Activated naive CD8-positive, alpha-beta T cell treated with anti-CD3 and anti-CD28 coated beads for 36 hours (primary cell): ENCODE measurements at regions not wholly inside any gene's neighbourhood (a gene's known extent, or its start where the extent isn't known, plus 50 kb on each side); places are given as distances from the start of the nearest gene placed in this dataset.

Experiments used
- DNase-seq: peaks from one replicate; pipeline ENCODE4 v3.0.0; 2021
- H3K27ac Mint-ChIP-seq: one replicate; pipeline ENCODE4 v1.8.0; 2022; ENCODE audit warnings: mild to moderate bottlenecking, moderate library complexity, mixed read lengths
- H3K27me3 Mint-ChIP-seq: one replicate; pipeline ENCODE4 v1.8.0; 2022; ENCODE audit warnings: mild to moderate bottlenecking, mixed read lengths
- H3K36me3 Mint-ChIP-seq: one replicate; pipeline ENCODE4 v1.8.0; 2021; ENCODE audit warnings: mild to moderate bottlenecking, mixed read lengths
- H3K4me1 Mint-ChIP-seq: one replicate; pipeline ENCODE4 v1.8.0; 2021; ENCODE audit warnings: mixed read lengths
- H3K4me3 Mint-ChIP-seq: one replicate; pipeline ENCODE4 v1.8.0; 2022; ENCODE audit warnings: mild to moderate bottlenecking, moderate library complexity, mixed read lengths
- H3K9me3 Mint-ChIP-seq: one replicate; pipeline ENCODE4 v1.8.0; 2022; ENCODE audit warnings: mixed read lengths

- no peak overlapping the region for H3K27ac Mint-ChIP-seq
- no peaks in the 10 kb centered on the region for H3K36me3 Mint-ChIP-seq
- H3K27me3 Mint-ChIP-seq = no peaks in the 10 kb centered on the region
- H3K4me3 Mint-ChIP-seq = no peak overlapping the region
- no peaks in the 10 kb centered on the region for H3K9me3 Mint-ChIP-seq
- no peak for DNase-seq
- peaks cover 5% of the 10 kb centered on the region for H3K4me1 Mint-ChIP-seq
These were observed 260.6 kb upstream of the MAD2L1 start for GRCh38 chr4:120327276-120327675.

- Mint-ChIP-seq H3K27me3 (peaks cover 4% of the 10 kb centered on the region), H3K27ac (no peak overlapping the region), H3K9me3 (no peaks in the 10 kb centered on the region), H3K36me3 (no peaks in the 10 kb centered on the region), H3K4me3 (no peak overlapping the region), H3K4me1 (no peaks in the 10 kb centered on the region)
- DNase-seq = no peak
These were observed 252.6 kb upstream of the MAD2L1 start for GRCh38 chr4:120319046-120319767.

GRCh38 chr4:120318196-120318846, 251.7 kb upstream of the MAD2L1 start:
- H3K27ac Mint-ChIP-seq = no peak overlapping the region
- H3K9me3 Mint-ChIP-seq = no peaks in the 10 kb centered on the region
- no peak overlapping the region for H3K4me3 Mint-ChIP-seq
- H3K36me3 Mint-ChIP-seq = no peaks in the 10 kb centered on the region
- DNase-seq = no peak
- H3K4me1 Mint-ChIP-seq = no peaks in the 10 kb centered on the region
- H3K27me3 Mint-ChIP-seq = peaks cover 4% of the 10 kb centered on the region

- Mint-ChIP-seq H3K9me3 (no peaks in the 10 kb centered on the region), H3K27ac (no peak overlapping the region), H3K27me3 (peaks cover 4% of the 10 kb centered on the region), H3K4me3 (no peak overlapping the region), H3K4me1 (no peaks in the 10 kb centered on the region), H3K36me3 (no peaks in the 10 kb centered on the region)
- no peak for DNase-seq
These were observed 251.1 kb upstream of the MAD2L1 start for GRCh38 chr4:120317713-120318112.

GRCh38 chr4:120316416-120316815, 249.8 kb upstream of the MAD2L1 start:
- no peaks in the 10 kb centered on the region for H3K9me3 Mint-ChIP-seq
- no peak for DNase-seq
- peaks cover 8% of the 10 kb centered on the region for H3K27me3 Mint-ChIP-seq
- no peak overlapping the region for H3K27ac Mint-ChIP-seq
- H3K36me3 Mint-ChIP-seq = no peaks in the 10 kb centered on the region
- H3K4me3 Mint-ChIP-seq = no peak overlapping the region
- no peaks in the 10 kb centered on the region for H3K4me1 Mint-ChIP-seq

GRCh38 chr4:120314969-120315368, 248.3 kb upstream of the MAD2L1 start:
- H3K27ac Mint-ChIP-seq = no peak overlapping the region
- peaks cover 8% of the 10 kb centered on the region for H3K27me3 Mint-ChIP-seq
- H3K4me1 Mint-ChIP-seq = no peaks in the 10 kb centered on the region
- H3K4me3 Mint-ChIP-seq = no peak overlapping the region
- no peak for DNase-seq
- no peaks in the 10 kb centered on the region for H3K9me3 Mint-ChIP-seq
- H3K36me3 Mint-ChIP-seq = no peaks in the 10 kb centered on the region

- Mint-ChIP-seq H3K36me3 (no peaks in the 10 kb centered on the region), H3K4me1 (no peaks in the 10 kb centered on the region), H3K27me3 (peaks cover 10% of the 10 kb centered on the region), H3K9me3 (no peaks in the 10 kb centered on the region), H3K4me3 (no peak overlapping the region), H3K27ac (no peak overlapping the region)
- DNase-seq = no peak
These were observed 238.2 kb upstream of the MAD2L1 start for GRCh38 chr4:120304801-120305200.

GRCh38 chr4:120299631-120300030, 233.0 kb upstream of the MAD2L1 start:
- H3K27me3 Mint-ChIP-seq = peaks cover 14% of the 10 kb centered on the region

GRCh38 chr4:120293341-120293740, 226.7 kb upstream of the MAD2L1 start:
- Mint-ChIP-seq H3K36me3 (no peaks in the 10 kb centered on the region), H3K4me1 (no peaks in the 10 kb centered on the region), H3K27me3 (no peaks in the 10 kb centered on the region), H3K9me3 (no peaks in the 10 kb centered on the region), H3K27ac (no peak overlapping the region), H3K4me3 (no peak overlapping the region)
- DNase-seq = no peak

More at GRCh38 chr4:120299631-120300030, 233.0 kb upstream of the MAD2L1 start:
- Mint-ChIP-seq H3K9me3 (no peaks in the 10 kb centered on the region), H3K4me3 (no peak overlapping the region), H3K27ac (no peak overlapping the region), H3K4me1 (no peaks in the 10 kb centered on the region), H3K36me3 (no peaks in the 10 kb centered on the region)
- no peak for DNase-seq

GRCh38 chr4:120291541-120291940, 224.9 kb upstream of the MAD2L1 start:
- H3K4me1 Mint-ChIP-seq = no peaks in the 10 kb centered on the region
- H3K9me3 Mint-ChIP-seq = no peaks in the 10 kb centered on the region
- H3K4me3 Mint-ChIP-seq = no peak overlapping the region
- no peaks in the 10 kb centered on the region for H3K27me3 Mint-ChIP-seq
- no peaks in the 10 kb centered on the region for H3K36me3 Mint-ChIP-seq
- H3K27ac Mint-ChIP-seq = no peak overlapping the region
- no peak for DNase-seq

- H3K9me3 Mint-ChIP-seq = no peaks in the 10 kb centered on the region
- no peaks in the 10 kb centered on the region for H3K4me1 Mint-ChIP-seq
- DNase-seq = no peak
- H3K4me3 Mint-ChIP-seq = no peak overlapping the region
- H3K36me3 Mint-ChIP-seq = no peaks in the 10 kb centered on the region
- no peak overlapping the region for H3K27ac Mint-ChIP-seq
- no peaks in the 10 kb centered on the region for H3K27me3 Mint-ChIP-seq
These were observed 223.9 kb upstream of the MAD2L1 start for GRCh38 chr4:120290553-120290952.

GRCh38 chr4:120286813-120287212, 220.2 kb upstream of the MAD2L1 start:
- H3K4me1 Mint-ChIP-seq = no peaks in the 10 kb centered on the region
- H3K9me3 Mint-ChIP-seq = no peaks in the 10 kb centered on the region
- DNase-seq = no peak
- no peak overlapping the region for H3K4me3 Mint-ChIP-seq
- H3K36me3 Mint-ChIP-seq = no peaks in the 10 kb centered on the region
- H3K27me3 Mint-ChIP-seq = no peaks in the 10 kb centered on the region
- no peak overlapping the region for H3K27ac Mint-ChIP-seq

- Mint-ChIP-seq H3K27me3 (no peaks in the 10 kb centered on the region), H3K36me3 (no peaks in the 10 kb centered on the region), H3K4me3 (no peak overlapping the region), H3K4me1 (no peaks in the 10 kb centered on the region), H3K9me3 (no peaks in the 10 kb centered on the region), H3K27ac (no peak overlapping the region)
- no peak for DNase-seq
These were observed 214.9 kb upstream of the MAD2L1 start for GRCh38 chr4:120281581-120281980.

GRCh38 chr4:120277391-120277790, 210.7 kb upstream of the MAD2L1 start:
- H3K27ac Mint-ChIP-seq = no peak overlapping the region
- H3K4me1 Mint-ChIP-seq = no peaks in the 10 kb centered on the region
- no peak overlapping the region for H3K4me3 Mint-ChIP-seq
- DNase-seq = no peak
- no peaks in the 10 kb centered on the region for H3K27me3 Mint-ChIP-seq
- no peaks in the 10 kb centered on the region for H3K9me3 Mint-ChIP-seq
- H3K36me3 Mint-ChIP-seq = no peaks in the 10 kb centered on the region

GRCh38 chr4:120266602-120267001, 200.0 kb upstream of the MAD2L1 start:
- no peaks in the 10 kb centered on the region for H3K36me3 Mint-ChIP-seq
- no peak overlapping the region for H3K4me3 Mint-ChIP-seq
- no peaks in the 10 kb centered on the region for H3K4me1 Mint-ChIP-seq
- no peaks in the 10 kb centered on the region for H3K9me3 Mint-ChIP-seq
- H3K27ac Mint-ChIP-seq = no peak overlapping the region
- H3K27me3 Mint-ChIP-seq = peaks cover 3% of the 10 kb centered on the region
- DNase-seq = no peak

- no peak for DNase-seq
- no peaks in the 10 kb centered on the region for H3K9me3 Mint-ChIP-seq
- peaks cover 9% of the 10 kb centered on the region for H3K27me3 Mint-ChIP-seq
- no peaks in the 10 kb centered on the region for H3K36me3 Mint-ChIP-seq
- H3K4me3 Mint-ChIP-seq = no peak overlapping the region
- H3K4me1 Mint-ChIP-seq = no peaks in the 10 kb centered on the region
- H3K27ac Mint-ChIP-seq = no peak overlapping the region
These were observed 197.0 kb upstream of the MAD2L1 start for GRCh38 chr4:120263618-120264017.
